ENCODE measurements at regions not wholly inside any gene's neighbourhood (a gene's known extent, or its start where the extent isn't known, plus 50 kb on each side); places are given as distances from the start of the nearest gene placed in this dataset.

- Histone ChIP-seq H3K4me1 (peaks cover 46% of the 10 kb centered on the region), H3K27me3 (no peaks in the 10 kb centered on the region), H3K4me3 (no peak overlapping the region), H3K36me3 (no peaks in the 10 kb centered on the region), H3K27ac (no peak overlapping the region), H3K9me3 (no peaks in the 10 kb centered on the region)
- intact Hi-C loops (cut with DNase I) = no loop called here
- no peak for DNase-seq (ENCODE audit: extremely low spot score in 2 of 2)
- TF ChIP-seq POLR2A (IDR thresholded peaks at IDR 0.05) (no peak), CTCF (IDR thresholded peaks at IDR 0.05) (no peak), POLR2AphosphoS5 (IDR thresholded peaks at IDR 0.05; ENCODE audit: insufficient read depth in 1 of 2, low read depth in 1 of 2) (no peak)
Observed at GRCh38 chr16:85311741-85312140, 199.5 kb upstream of the CIBAR2 start.

GRCh38 chr16:85312174-85312573 is 199.9 kb upstream of the CIBAR2 start:
- H3K27ac ChIP-seq = no peak overlapping the region
- no peak for DNase-seq (ENCODE audit: extremely low spot score in 2 of 2)
- no peaks in the 10 kb centered on the region for H3K9me3 ChIP-seq
- peaks cover 42% of the 10 kb centered on the region for H3K4me1 ChIP-seq
- no peaks in the 10 kb centered on the region for H3K27me3 ChIP-seq
- no peaks in the 10 kb centered on the region for H3K36me3 ChIP-seq
- intact Hi-C loops (cut with DNase I) = no loop called here
- no peak for TF ChIP-seq POLR2AphosphoS5 (IDR thresholded peaks at IDR 0.05; ENCODE audit: insufficient read depth in 1 of 2, low read depth in 1 of 2)
- TF ChIP-seq POLR2A (IDR thresholded peaks at IDR 0.05) = no peak
- TF ChIP-seq CTCF (IDR thresholded peaks at IDR 0.05) = no peak
- H3K4me3 ChIP-seq = no peak overlapping the region

GRCh38 chr16:85312642-85313525 is 200.6 kb upstream of the CIBAR2 start:
- Histone ChIP-seq H3K9me3 (no peaks in the 10 kb centered on the region), H3K4me1 (peaks cover 36% of the 10 kb centered on the region), H3K27me3 (no peaks in the 10 kb centered on the region), H3K4me3 (no peak overlapping the region), H3K27ac (no peak overlapping the region), H3K36me3 (no peaks in the 10 kb centered on the region)
- DNase-seq (ENCODE audit: extremely low spot score in 2 of 2) = no peak
- TF ChIP-seq CTCF (IDR thresholded peaks at IDR 0.05) (no peak), POLR2A (IDR thresholded peaks at IDR 0.05) (no peak), POLR2AphosphoS5 (IDR thresholded peaks at IDR 0.05; ENCODE audit: insufficient read depth in 1 of 2, low read depth in 1 of 2) (no peak)
- intact Hi-C loops (cut with DNase I) = no loop called here

GRCh38 chr16:85313526-85314301 is 201.4 kb upstream of the CIBAR2 start:
- DNase-seq (ENCODE audit: extremely low spot score in 2 of 2) = no peak
- intact Hi-C loops (cut with DNase I) = no loop called here
- H3K36me3 ChIP-seq = no peaks in the 10 kb centered on the region
- no peak overlapping the region for H3K4me3 ChIP-seq
- no peaks in the 10 kb centered on the region for H3K9me3 ChIP-seq
- no peak overlapping the region for H3K27ac ChIP-seq
- TF ChIP-seq POLR2A (IDR thresholded peaks at IDR 0.05) (no peak), CTCF (IDR thresholded peaks at IDR 0.05) (no peak), POLR2AphosphoS5 (IDR thresholded peaks at IDR 0.05; ENCODE audit: insufficient read depth in 1 of 2, low read depth in 1 of 2) (no peak)
- peaks cover 36% of the 10 kb centered on the region for H3K4me1 ChIP-seq
- no peaks in the 10 kb centered on the region for H3K27me3 ChIP-seq

Data from vagina (tissue), 2 donors.